ENCODE measurements at regions not wholly inside any gene's neighbourhood (a gene's known extent, or its start where the extent isn't known, plus 50 kb on each side); places are given as distances from the start of the nearest gene placed in this dataset.

GRCh38 chr2:212938144-212938793 is 213.1 kb downstream of the IKZF2 start:
- no peak for FAIRE-seq
- Histone ChIP-seq H3K36me3 (no peaks in the 10 kb centered on the region), H3K27me3 (no peaks in the 10 kb centered on the region), H3K4me3 (no peak overlapping the region), H3K4me1 (peaks cover 11 to 18% (median 15%) of the 10 kb centered on the region in 3 donors), H3K27ac (no peak overlapping the region), H3K9me3 (no peaks in the 10 kb centered on the region)
- intact Hi-C loops (cut with DNase I), result no loop called here
- TF ChIP-seq CTCF (IDR thresholded peaks at IDR 0.05), result no peak
- ATAC-seq, result no peak
- WGBS, 2 donors, result 79 to 91% methylated on average over 7 of the region's 7 CpGs
- DNase-seq, result no peak

- DNase-seq, result no peak
- Histone ChIP-seq H3K9me3 (no peaks in the 10 kb centered on the region), H3K36me3 (no peaks in the 10 kb centered on the region), H3K27ac (no peak overlapping the region), H3K27me3 (no peaks in the 10 kb centered on the region), H3K4me1 (peaks cover 11 to 16% (median 14%) of the 10 kb centered on the region in 3 donors), H3K4me3 (no peak overlapping the region)
- 86 to 91% methylated on average over 8 of the region's 8 CpGs for WGBS, 2 donors
- no peak for FAIRE-seq
- no peak for TF ChIP-seq CTCF (IDR thresholded peaks at IDR 0.05)
- intact Hi-C loops (cut with DNase I), result no loop called here
- ATAC-seq, result no peak
Measured at GRCh38 chr2:212936572-212936971, 214.8 kb downstream of the IKZF2 start.

- peaks cover 4 to 8% (median 6%) of the 10 kb centered on the region in 3 donors for H3K4me1 ChIP-seq
- intact Hi-C loops (cut with DNase I), result no loop called here
- no peak for ATAC-seq
- H3K36me3 ChIP-seq, result no peaks in the 10 kb centered on the region
- no peak for DNase-seq
- FAIRE-seq, result no peak
- no peaks in the 10 kb centered on the region for H3K9me3 ChIP-seq
- TF ChIP-seq CTCF (IDR thresholded peaks at IDR 0.05), result no peak
- 67 to 70% methylated on average over 4 of the region's 4 CpGs for WGBS, 2 donors
- H3K27me3 ChIP-seq, result no peaks in the 10 kb centered on the region
- H3K4me3 ChIP-seq, result no peak overlapping the region
- no peak overlapping the region for H3K27ac ChIP-seq
Measured at GRCh38 chr2:212935752-212936151, 215.7 kb downstream of the IKZF2 start.

GRCh38 chr2:212931271-212931670 is 220.1 kb downstream of the IKZF2 start:
- no peaks in the 10 kb centered on the region for H3K4me1 ChIP-seq
- H3K27ac ChIP-seq, result no peak overlapping the region
- TF ChIP-seq CTCF (IDR thresholded peaks at IDR 0.05), result no peak
- no peak for FAIRE-seq
- no peaks in the 10 kb centered on the region for H3K27me3 ChIP-seq
- H3K4me3 ChIP-seq, result no peak overlapping the region
- H3K36me3 ChIP-seq, result no peaks in the 10 kb centered on the region
- DNase-seq, result no peak
- no peak for ATAC-seq
- intact Hi-C loops (cut with DNase I), result no loop called here
- WGBS, 2 donors, result 63 to 67% methylated on average over 5 of the region's 5 CpGs
- no peaks in the 10 kb centered on the region for H3K9me3 ChIP-seq

GRCh38 chr2:212930556-212931260 is 220.7 kb downstream of the IKZF2 start:
- no peak for FAIRE-seq
- DNase-seq, result no peak
- ATAC-seq, result no peak
- Histone ChIP-seq H3K9me3 (no peaks in the 10 kb centered on the region), H3K4me3 (no peak overlapping the region), H3K27ac (no peak overlapping the region), H3K36me3 (no peaks in the 10 kb centered on the region), H3K4me1 (no peaks in the 10 kb centered on the region), H3K27me3 (no peaks in the 10 kb centered on the region)
- no peak for TF ChIP-seq CTCF (IDR thresholded peaks at IDR 0.05)
- intact Hi-C loops (cut with DNase I), result no loop called here
- 33 to 48% methylated on average over 1 of the region's 1 CpG for WGBS, 2 donors
